H1 (cell line): ENCODE measurements at regions not wholly inside any gene's neighbourhood (a gene's known extent, or its start where the extent isn't known, plus 50 kb on each side); places are given as distances from the start of the nearest gene placed in this dataset.

ENCODE experiments used
- CTCF ChIA-PET: fragments of 300-600 bp; sonication (Branson Sonifier 250); formaldehyde crosslinking; loops from one replicate; lab custom pipeline; 2021; ENCODE audit not compliant: partially characterized antibody; lab: Charles Lee
- POLR2A ChIA-PET: fragments of 300-600 bp; sonication (Branson Sonifier 250); formaldehyde crosslinking; loops from one replicate; lab custom pipeline; 2021; ENCODE audit warnings: inconsistent platforms; ENCODE audit not compliant: partially characterized antibody; lab: Charles Lee
- DNase-seq, 2 experiments: peaks; one replicate each; pipeline versions ENCODE4 v3.0.0 to v3.0.0-alpha.2; 2010 to 2022; ENCODE audit warnings: low spot score in 2 of 2, low read depth in 1 of 2, mixed read lengths in 1 of 2
- FAIRE-seq: peaks from 2 replicates; lab custom pipeline; 2011; peaks lifted over from hg19 to GRCh38; lab: Jason Lieb, UNC
- H2AFZ ChIP-seq: 2 replicates; pipeline ENCODE4 v1.8.1; 2012; ENCODE audit warnings: low read length, inconsistent platforms
- H2AK5ac ChIP-seq: 2 replicates; pipeline ENCODE4 v1.6.1; 2013; ENCODE audit warnings: low read depth, low read length
- H2BK120ac ChIP-seq: replicated peaks from 2 replicates; pipeline ENCODE3; 2013; ENCODE audit warnings: low read depth, low read length, inconsistent platforms
- H2BK12ac ChIP-seq: 2 replicates; pipeline ENCODE4 v1.6.1; 2013; ENCODE audit warnings: low read depth, low read length
- H2BK15ac ChIP-seq: 2 replicates; pipeline ENCODE4 v1.6.1; 2013; ENCODE audit warnings: low read length
- H2BK20ac ChIP-seq: 2 replicates; pipeline ENCODE4 v1.6.1; 2013; ENCODE audit warnings: low read length
- H2BK5ac ChIP-seq: 2 replicates; pipeline ENCODE4 v1.6.1; 2013; ENCODE audit warnings: low read depth, low read length
- H3K14ac ChIP-seq: 2 replicates; pipeline ENCODE4 v1.6.1; 2013; ENCODE audit warnings: inconsistent platforms; ENCODE audit not compliant: insufficient read length
- H3K18ac ChIP-seq: 2 replicates; pipeline ENCODE4 v1.6.1; 2013; ENCODE audit warnings: low read length; ENCODE audit errors: extremely low read depth
- H3K23ac ChIP-seq: 2 replicates; pipeline ENCODE4 v1.6.1; 2013; ENCODE audit warnings: inconsistent platforms; ENCODE audit not compliant: insufficient read length
- H3K23me2 ChIP-seq: 2 replicates; pipeline ENCODE4 v1.6.1; 2013; ENCODE audit warnings: low read depth, low read length
- H3K27ac ChIP-seq: 2 replicates; pipeline ENCODE4 v1.6.1; 2011; ENCODE audit warnings: low read depth, low read length, inconsistent platforms
- H3K27me3 ChIP-seq, 4 experiments: replicated peaks in 1 of 4; 1 replicate in 1 of 4; 2 replicates in 3 of 4; pipeline versions ENCODE4 v1.6.1 to v1.8.1; 2011 to 2013; ENCODE audit warnings: low read length in 3 of 4, mild to moderate bottlenecking in 3 of 4, inconsistent platforms in 2 of 4, mixed read lengths in 2 of 4, moderate library complexity in 1 of 4; ENCODE audit not compliant: control insufficient read depth in 3 of 4, insufficient read depth in 3 of 4; ENCODE audit errors: extremely low read depth in 1 of 4
- H3K36me3 ChIP-seq, 4 experiments: 2 replicates each; pipeline versions ENCODE4 v1.6.1 to v1.8.1; 2011 to 2013; ENCODE audit warnings: mild to moderate bottlenecking in 4 of 4, low read length in 3 of 4, moderate library complexity in 2 of 4, control low read depth in 1 of 4, inconsistent platforms in 1 of 4; ENCODE audit not compliant: insufficient read depth in 4 of 4, control insufficient read depth in 2 of 4
- H3K4ac ChIP-seq: replicated peaks from 2 replicates; pipeline ENCODE3; 2013; ENCODE audit warnings: low read length, low read depth, mixed read lengths, inconsistent platforms; ENCODE audit not compliant: insufficient read length
- H3K4me1 ChIP-seq, 4 experiments: replicated peaks in 1 of 4; 1 replicate in 1 of 4; 2 replicates in 3 of 4; pipeline versions ENCODE4 v1.6.1 to v1.8.1; 2011 to 2013; ENCODE audit warnings: low read length in 3 of 4, inconsistent platforms in 2 of 4, mixed read lengths in 1 of 4; ENCODE audit not compliant: insufficient read depth in 4 of 4, control insufficient read depth in 3 of 4
- H3K4me2 ChIP-seq, 2 experiments: 2 replicates each; pipeline versions ENCODE4 v1.6.1 to v1.8.1; 2011 to 2013; ENCODE audit warnings: low read depth in 2 of 2, low read length in 2 of 2, control low read depth in 1 of 2, inconsistent platforms in 1 of 2, mild to moderate bottlenecking in 1 of 2; ENCODE audit not compliant: insufficient read depth in 1 of 2
- H3K4me3 ChIP-seq, 4 experiments: fragments of 200-600, 300-600 bp in 1 of 4; sonication (generic), shearing (Covaris generic), sonication (Bioruptor Twin) in 1 of 4; 2 replicates each; pipeline versions ENCODE4 v1.5.1 to v1.8.1; 2011 to 2016; ENCODE audit warnings: low read length in 4 of 4, low read depth in 3 of 4, control low read depth in 2 of 4, inconsistent platforms in 2 of 4, mild to moderate bottlenecking in 2 of 4, mixed read lengths in 1 of 4, moderate library complexity in 1 of 4; ENCODE audit not compliant: insufficient read depth in 2 of 4; ENCODE audit errors: extremely low read depth in 1 of 4
- H3K56ac ChIP-seq: replicated peaks from 2 replicates; pipeline ENCODE3; 2013; ENCODE audit warnings: low read depth, mild to moderate bottlenecking, mixed read lengths, low read length, inconsistent platforms; ENCODE audit not compliant: insufficient read length
- H3K79me1 ChIP-seq: 2 replicates; pipeline ENCODE4 v1.6.1; 2013; ENCODE audit warnings: low read depth, low read length, control low read depth
- H3K79me2 ChIP-seq, 2 experiments: 2 replicates each; pipeline versions ENCODE4 v1.6.1 to v1.8.1; 2012 to 2013; ENCODE audit warnings: low read length in 2 of 2, mild to moderate bottlenecking in 2 of 2, inconsistent platforms in 1 of 2; ENCODE audit not compliant: insufficient read depth in 2 of 2, control insufficient read depth in 1 of 2
- H3K9ac ChIP-seq, 4 experiments: replicated peaks in 1 of 4; 1 replicate in 1 of 4; 2 replicates in 3 of 4; pipeline versions ENCODE4 v1.6.1 to v1.8.1; 2011 to 2013; ENCODE audit warnings: low read depth in 3 of 4, low read length in 3 of 4, control low read depth in 2 of 4, mild to moderate bottlenecking in 2 of 4, moderate library complexity in 2 of 4, inconsistent platforms in 1 of 4; ENCODE audit errors: extremely low read depth in 1 of 4
- H3K9me3 ChIP-seq, 2 experiments: 2 replicates each; pipeline versions ENCODE4 v1.6.1 to v1.8.1; 2012 to 2013; ENCODE audit warnings: mild to moderate bottlenecking in 2 of 2, moderate library complexity in 2 of 2, control low read depth in 1 of 2, inconsistent platforms in 1 of 2, low read depth in 1 of 2, low read length in 1 of 2, mixed read lengths in 1 of 2; ENCODE audit not compliant: insufficient read depth in 2 of 2
- H4K20me1 ChIP-seq, 2 experiments: replicated peaks in 1 of 2; 2 replicates each; pipeline versions ENCODE3 to v1.8.1; 2011 to 2013; ENCODE audit warnings: inconsistent platforms in 2 of 2, low read length in 2 of 2, mild to moderate bottlenecking in 1 of 2; ENCODE audit not compliant: insufficient read depth in 2 of 2, control insufficient read depth in 1 of 2
- H4K5ac ChIP-seq: 2 replicates; pipeline ENCODE4 v1.6.1; 2013; ENCODE audit warnings: low read length, low read depth, mixed read lengths, inconsistent platforms; ENCODE audit not compliant: insufficient read length
- H4K8ac ChIP-seq: 2 replicates; pipeline ENCODE4 v1.8.0; 2013; ENCODE audit warnings: mild to moderate bottlenecking, moderate library complexity, low read length, inconsistent platforms; ENCODE audit not compliant: insufficient read depth; ENCODE audit errors: extremely low read depth
- H4K91ac ChIP-seq: replicated peaks from 2 replicates; pipeline ENCODE3; 2013; ENCODE audit warnings: low read length, mixed read lengths, inconsistent platforms; ENCODE audit not compliant: insufficient read length
- YY1 ChIP-seq: IDR thresholded peaks from 2 replicates; pipeline ENCODE4 v1.6.1; 2011; ENCODE audit warnings: low read depth, mild to moderate bottlenecking, low read length
- WGBS, 2 experiments: shearing (Covaris generic) in 1 of 2; methylation state at CpG; one replicate each; pipeline versions ENCODE4 v1.1.6 to v1.1.7; 2013 to 2015; ENCODE audit warnings: low lambda C conversion rate in 2 of 2, mixed read lengths in 2 of 2, inconsistent platforms in 1 of 2, low coverage in 1 of 2, missing lambda C conversion rate in 1 of 2; ENCODE audit not compliant: insufficient replicate concordance in 2 of 2, insufficient coverage in 1 of 2, insufficient read length in 1 of 2; ENCODE audit errors: extremely low coverage in 1 of 2, missing lambda C conversion rate in 1 of 2; 5-methylcytosine and 5-hydroxymethylcytosine counted together

DNA sequence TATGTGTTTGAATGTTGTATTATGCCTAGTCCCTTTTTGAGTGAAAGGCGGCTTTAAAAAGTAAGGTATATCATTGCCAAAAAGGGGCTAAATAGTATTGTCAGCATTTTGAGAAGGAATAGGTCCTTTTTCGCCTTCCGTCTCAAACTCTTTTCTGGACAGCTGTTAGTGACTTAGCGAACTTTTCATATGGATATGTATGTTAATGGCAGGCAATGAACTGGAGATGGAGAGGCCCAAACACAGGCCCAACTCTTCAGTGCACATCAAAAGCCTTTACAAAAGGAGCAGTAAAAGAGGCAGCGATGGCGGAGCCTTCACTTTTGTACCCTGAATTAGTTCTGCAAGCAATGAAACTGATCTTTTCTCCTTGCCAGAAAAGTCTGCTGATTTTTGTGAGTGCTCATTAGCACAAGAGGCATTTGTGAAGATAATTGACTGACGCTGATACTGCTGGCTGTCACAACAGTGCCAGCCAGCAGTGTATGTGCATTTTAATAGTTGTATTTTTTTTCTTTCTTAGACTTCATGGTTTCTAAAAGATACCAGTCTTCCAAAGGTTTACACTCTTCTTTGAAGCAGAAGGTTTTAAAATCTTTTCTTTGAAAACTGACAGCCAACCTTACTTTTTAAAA is 243.7 kb upstream of the SP8 start:
- Histone ChIP-seq H3K79me1 (no peaks in the 10 kb centered on the region), H3K14ac (no peak overlapping the region), H4K20me1 (no peaks in the 10 kb centered on the region), H3K4me2 (peak overlapping the region; percentile 56 to 58), H3K56ac (no peak overlapping the region), H3K9ac (no peak overlapping the region), H3K79me2 (no peaks in the 10 kb centered on the region), H4K91ac (no peak overlapping the region), H4K8ac (no peak overlapping the region), H3K23ac (no peak overlapping the region), H3K4me3 (peak overlapping the region in 1 of 4 experiments; percentile 38; a peak in 2 of 8 replicates), H2AFZ (no peak overlapping the region), H3K18ac (no peak overlapping the region), H3K36me3 (no peaks in the 10 kb centered on the region), H2BK5ac (no peak overlapping the region), H3K27me3 (no peaks in the 10 kb centered on the region), H3K23me2 (no peaks in the 10 kb centered on the region; the same call in 1 of the 2 replicates), H3K9me3 (no peaks in the 10 kb centered on the region), H2BK15ac (no peak overlapping the region), H2AK5ac (0 out of 2 replicates have a peak overlapping the region, but pooled peaks have one; percentile 29), H2BK20ac (no peak overlapping the region), H2BK12ac (no peak overlapping the region), H3K4me1 (peaks cover 0 to 26% (median 15%) of the 10 kb centered on the region in 4 experiments), H3K4ac (no peak overlapping the region), H4K5ac (peak overlapping the region; percentile 59), H2BK120ac (no peak overlapping the region), H3K27ac (no peak overlapping the region)
- peak; percentile 99 for FAIRE-seq
- POLR2A ChIA-PET, result no interaction called here
- 8% methylated on average over 7 of the region's 7 CpGs; no CpG with 5 or more reads in 1 of the 2 experiments for WGBS, 2 experiments
- CTCF ChIA-PET, result interaction anchor here (0.6 kb wide), 1 partner anchor 827 kb away, joined by 3 read pairs; no protein-coding TSS in a partner anchor
- peak in 1 of 2 experiments; percentile 44 for DNase-seq
- TF ChIP-seq YY1, result peak; percentile 66; the same call in 1 of the 2 replicates
